ENCODE measurements at regions not wholly inside any gene's neighbourhood (a gene's known extent, or its start where the extent isn't known, plus 50 kb on each side); places are given as distances from the start of the nearest gene placed in this dataset.

DNA sequence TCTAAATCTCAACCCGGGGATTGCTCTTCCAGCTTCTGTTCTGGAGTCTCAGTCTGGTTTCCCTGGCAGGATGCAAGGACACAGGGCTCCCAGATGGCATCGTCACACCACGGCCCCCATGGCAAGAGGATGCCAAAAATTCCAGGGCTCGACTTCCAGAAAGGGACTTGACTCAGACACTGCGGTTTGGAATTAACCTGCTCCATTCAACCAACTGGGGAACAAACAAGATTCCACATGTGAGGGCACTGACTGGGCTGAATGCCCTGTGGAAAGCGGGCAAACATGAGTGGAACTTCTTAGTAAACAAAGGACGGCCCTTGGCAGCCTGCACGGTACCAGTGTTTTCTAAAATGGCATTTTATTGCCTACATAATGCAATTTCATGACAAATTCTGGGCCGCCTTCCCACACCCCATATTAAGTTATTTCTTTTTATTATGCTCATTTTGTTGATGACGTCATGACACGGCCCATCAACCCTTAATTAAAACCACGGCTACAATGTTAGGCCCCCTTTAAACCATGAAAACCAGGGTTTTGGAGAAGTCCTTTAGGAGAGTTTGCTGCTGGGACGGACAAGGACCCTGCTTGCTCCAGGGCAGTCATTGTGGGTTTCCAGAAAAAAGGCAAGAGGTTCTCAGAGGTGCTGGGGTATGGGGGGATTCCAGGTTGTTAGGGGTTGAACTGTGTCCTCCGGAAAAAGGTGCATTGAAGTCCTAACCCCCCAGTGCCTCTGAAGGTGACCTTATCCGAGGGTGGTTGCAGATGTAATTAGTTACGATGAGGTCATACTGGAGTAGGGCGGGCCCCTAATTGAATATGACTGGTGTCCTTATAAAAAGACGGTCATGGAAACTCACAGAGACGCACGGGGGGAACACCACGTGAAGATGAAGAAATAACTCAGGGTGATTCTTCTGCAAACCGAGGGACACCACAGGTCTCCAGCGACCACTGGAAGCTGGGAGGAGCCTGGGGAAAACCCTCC is 205.6 kb downstream of the FOXL1 start:
- no peak for DNase-seq (ENCODE audit: extremely low read depth, insufficient read length)
- TF ChIP-seq, protein P1, sequence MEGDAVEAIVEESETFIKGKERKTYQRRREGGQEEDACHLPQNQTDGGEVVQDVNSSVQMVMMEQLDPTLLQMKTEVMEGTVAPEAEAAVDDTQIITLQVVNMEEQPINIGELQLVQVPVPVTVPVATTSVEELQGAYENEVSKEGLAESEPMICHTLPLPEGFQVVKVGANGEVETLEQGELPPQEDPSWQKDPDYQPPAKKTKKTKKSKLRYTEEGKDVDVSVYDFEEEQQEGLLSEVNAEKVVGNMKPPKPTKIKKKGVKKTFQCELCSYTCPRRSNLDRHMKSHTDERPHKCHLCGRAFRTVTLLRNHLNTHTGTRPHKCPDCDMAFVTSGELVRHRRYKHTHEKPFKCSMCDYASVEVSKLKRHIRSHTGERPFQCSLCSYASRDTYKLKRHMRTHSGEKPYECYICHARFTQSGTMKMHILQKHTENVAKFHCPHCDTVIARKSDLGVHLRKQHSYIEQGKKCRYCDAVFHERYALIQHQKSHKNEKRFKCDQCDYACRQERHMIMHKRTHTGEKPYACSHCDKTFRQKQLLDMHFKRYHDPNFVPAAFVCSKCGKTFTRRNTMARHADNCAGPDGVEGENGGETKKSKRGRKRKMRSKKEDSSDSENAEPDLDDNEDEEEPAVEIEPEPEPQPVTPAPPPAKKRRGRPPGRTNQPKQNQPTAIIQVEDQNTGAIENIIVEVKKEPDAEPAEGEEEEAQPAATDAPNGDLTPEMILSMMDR (IDR thresholded peaks at IDR 0.05; ENCODE audit: insufficient read depth, low read length, poor library complexity, severe bottlenecking), result no peak
- Histone ChIP-seq H3K4me3 (replicated peaks; ENCODE audit: low read depth, low read length) (no peak overlapping the region), H3K36me3 (ENCODE audit: control insufficient read depth, insufficient read depth, low read length) (no peaks in the 10 kb centered on the region), H3K27me3 (replicated peaks; ENCODE audit: control insufficient read depth, insufficient read depth, low read length) (no peaks in the 10 kb centered on the region; the same call in 1 of the 2 replicates)

DNA sequence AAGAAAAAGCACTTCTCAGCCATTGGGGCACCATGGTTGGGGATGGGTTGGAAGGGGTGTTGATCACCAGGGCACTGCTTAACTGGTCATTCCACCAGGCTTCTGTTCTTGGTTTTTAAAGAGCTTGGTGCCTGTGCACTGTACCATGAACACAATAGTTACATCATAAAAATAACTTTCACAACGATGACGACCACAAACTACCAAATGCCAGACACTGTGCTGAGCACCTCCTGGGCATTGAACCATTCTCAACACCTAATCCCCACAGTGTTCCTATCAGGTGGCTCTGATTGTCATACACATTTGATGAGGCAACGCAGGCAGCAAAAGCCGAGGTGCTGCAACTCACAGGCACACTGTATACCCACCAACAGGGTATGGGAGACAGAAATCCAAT is 208.0 kb downstream of the FOXL1 start:
- H3K27me3 ChIP-seq (replicated peaks; ENCODE audit: control insufficient read depth, insufficient read depth, low read length), result no peaks in the 10 kb centered on the region
- DNase-seq (ENCODE audit: extremely low read depth, insufficient read length), result no peak
- TF ChIP-seq, protein P1 (IDR thresholded peaks at IDR 0.05; ENCODE audit: insufficient read depth, low read length, poor library complexity, severe bottlenecking), result no peak
- H3K36me3 ChIP-seq (ENCODE audit: control insufficient read depth, insufficient read depth, low read length), result no peaks in the 10 kb centered on the region
- no peak overlapping the region for H3K4me3 ChIP-seq (replicated peaks; ENCODE audit: low read depth, low read length)

DNA sequence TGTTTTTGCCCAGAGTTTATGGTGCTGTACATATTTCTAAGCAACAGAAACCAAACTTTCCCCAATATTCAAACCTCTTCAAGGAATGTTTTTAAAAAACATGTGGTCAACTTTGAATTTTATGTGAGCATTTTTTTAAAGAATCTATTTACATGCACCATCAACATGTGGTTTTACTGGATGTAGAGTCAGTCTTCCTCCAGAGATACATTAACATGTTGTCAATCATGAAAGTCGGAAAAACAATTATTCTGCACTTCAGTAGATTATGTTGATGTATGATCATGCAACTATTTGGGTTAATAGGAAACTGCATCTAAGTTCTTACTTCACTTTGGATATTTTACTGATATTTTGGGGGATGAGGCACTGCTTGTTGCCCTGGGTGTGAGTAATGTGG is 208.6 kb downstream of the FOXL1 start:
- DNase-seq (ENCODE audit: extremely low read depth, insufficient read length), result no peak
- Histone ChIP-seq H3K36me3 (ENCODE audit: control insufficient read depth, insufficient read depth, low read length) (no peaks in the 10 kb centered on the region), H3K27me3 (replicated peaks; ENCODE audit: control insufficient read depth, insufficient read depth, low read length) (no peaks in the 10 kb centered on the region), H3K4me3 (replicated peaks; ENCODE audit: low read depth, low read length) (no peak overlapping the region)
- TF ChIP-seq, protein P1 (IDR thresholded peaks at IDR 0.05; ENCODE audit: insufficient read depth, low read length, poor library complexity, severe bottlenecking), result no peak

DNA sequence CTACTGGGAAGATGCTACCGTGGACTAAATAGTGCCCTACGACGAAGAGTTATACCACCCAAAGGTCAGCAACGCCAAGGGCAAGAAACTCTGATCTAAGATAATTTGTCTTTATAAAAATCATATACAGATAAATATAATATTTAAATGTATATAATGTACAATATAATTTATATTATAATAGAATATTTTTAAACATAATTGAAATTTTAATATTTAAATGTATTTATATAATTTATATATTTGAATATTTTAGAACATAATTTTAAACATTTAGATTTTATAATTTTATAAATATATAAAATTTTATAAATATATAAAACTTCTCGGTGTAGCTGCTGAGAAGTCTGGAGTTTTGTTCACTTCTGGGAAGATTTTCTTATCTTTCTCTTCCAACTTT is 209.2 kb downstream of the FOXL1 start:
- no peak for DNase-seq (ENCODE audit: extremely low read depth, insufficient read length)

DNA sequence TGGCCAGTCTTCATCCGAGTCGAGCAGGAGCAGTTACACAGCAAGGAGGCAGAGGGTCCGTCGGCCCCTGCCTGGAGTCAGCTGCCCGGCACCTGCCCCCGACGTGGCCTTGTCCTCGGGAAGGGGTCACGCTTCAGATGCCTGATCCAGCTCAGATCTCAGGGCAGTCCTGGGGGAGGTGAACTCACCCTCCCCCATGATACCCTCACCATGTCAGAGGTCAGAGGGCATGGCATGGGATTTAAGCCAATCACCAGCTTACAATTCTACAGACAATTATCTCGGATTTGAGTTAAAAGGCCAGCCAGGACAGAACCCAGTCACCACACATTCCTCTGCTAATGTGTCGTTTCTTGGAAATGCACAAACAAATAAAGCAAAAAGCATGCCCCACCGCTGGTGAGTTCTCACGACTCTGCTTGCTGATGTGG is 211.3 kb downstream of the FOXL1 start:
- Histone ChIP-seq H3K36me3 (ENCODE audit: control insufficient read depth, insufficient read depth, low read length) (no peaks in the 10 kb centered on the region), H3K4me3 (replicated peaks; ENCODE audit: low read depth, low read length) (no peak overlapping the region), H3K27me3 (replicated peaks; ENCODE audit: control insufficient read depth, insufficient read depth, low read length) (no peaks in the 10 kb centered on the region)
- TF ChIP-seq, protein P1 (IDR thresholded peaks at IDR 0.05; ENCODE audit: insufficient read depth, low read length, poor library complexity, severe bottlenecking), result no peak
- DNase-seq (ENCODE audit: extremely low read depth, insufficient read length), result no peak

More for the DNA sequence above, 209.2 kb downstream of the FOXL1 start:
- TF ChIP-seq, protein P1 (IDR thresholded peaks at IDR 0.05; ENCODE audit: insufficient read depth, low read length, poor library complexity, severe bottlenecking), result no peak
- Histone ChIP-seq H3K36me3 (ENCODE audit: control insufficient read depth, insufficient read depth, low read length) (no peaks in the 10 kb centered on the region), H3K4me3 (replicated peaks; ENCODE audit: low read depth, low read length) (no peak overlapping the region), H3K27me3 (replicated peaks; ENCODE audit: control insufficient read depth, insufficient read depth, low read length) (no peaks in the 10 kb centered on the region)

Data from GM06990 (cell line).